Liver (tissue), 8 donors: ENCODE measurements at regions not wholly inside any gene's neighbourhood (a gene's known extent, or its start where the extent isn't known, plus 50 kb on each side); places are given as distances from the start of the nearest gene placed in this dataset.

Source experiments
- DNase-seq: peaks from one replicate; pipeline ENCODE4 v3.0.0-alpha.2; 2017; ENCODE audit warnings: low spot score
- H3K27ac ChIP-seq, 2 donors: one replicate each; pipeline ENCODE4 v1.7.0; 2013; ENCODE audit warnings: inconsistent platforms in 2 of 2, low read length in 2 of 2, control low read depth in 1 of 2, low read depth in 1 of 2, mild to moderate bottlenecking in 1 of 2
- H3K27me3 ChIP-seq, 4 donors: one replicate each; pipeline versions ENCODE4 v1.6.1 to v1.7.0; 2013; ENCODE audit warnings: low read length in 3 of 4, inconsistent platforms in 1 of 4, mild to moderate bottlenecking in 1 of 4, moderate library complexity in 1 of 4; ENCODE audit not compliant: control insufficient read depth in 4 of 4, insufficient read depth in 4 of 4
- H3K36me3 ChIP-seq, 4 donors: one replicate each; pipeline versions ENCODE4 v1.6.1 to v1.7.0; 2013; ENCODE audit warnings: low read length in 3 of 4, mild to moderate bottlenecking in 3 of 4, low read depth in 1 of 4, moderate library complexity in 1 of 4; ENCODE audit not compliant: control insufficient read depth in 4 of 4, insufficient read depth in 3 of 4
- H3K4me1 ChIP-seq, 4 donors: one replicate each; pipeline versions ENCODE4 v1.6.1 to v1.7.0; 2013; ENCODE audit warnings: low read length in 3 of 4, mild to moderate bottlenecking in 3 of 4, moderate library complexity in 1 of 4; ENCODE audit not compliant: control insufficient read depth in 4 of 4, insufficient read depth in 4 of 4
- H3K4me3 ChIP-seq, 3 donors: one replicate each; pipeline versions ENCODE4 v1.6.1 to v1.7.0; 2013; ENCODE audit warnings: low read length in 3 of 3, control low read depth in 1 of 3, low read depth in 1 of 3, mild to moderate bottlenecking in 1 of 3
- H3K9ac ChIP-seq, 2 donors: one replicate each; pipeline ENCODE4 v1.7.0; 2013; ENCODE audit warnings: low read length in 2 of 2, mild to moderate bottlenecking in 2 of 2, moderate library complexity in 2 of 2, control low read depth in 1 of 2, low read depth in 1 of 2
- H3K9me3 ChIP-seq, 4 donors: one replicate each; pipeline versions ENCODE4 v1.6.1 to v1.7.0; 2013; ENCODE audit warnings: low read length in 3 of 4; ENCODE audit not compliant: control insufficient read depth in 4 of 4
- EGR1 ChIP-seq, 2 donors: IDR thresholded peaks; 2 replicates each; pipeline ENCODE4 v1.6.1; 2016 to 2018; ENCODE audit warnings: antibody characterized with exemption in 2 of 2, low read depth in 2 of 2
- FOXA1 ChIP-seq: IDR thresholded peaks from 2 replicates; pipeline ENCODE4 v1.6.1; 2016; ENCODE audit warnings: antibody characterized with exemption
- FOXA2 ChIP-seq: IDR thresholded peaks from 2 replicates; pipeline ENCODE4 v1.6.1; 2016; ENCODE audit warnings: antibody characterized with exemption
- GABPA ChIP-seq, 2 donors: IDR thresholded peaks in 1 of 2; conservative IDR thresholded peaks in 1 of 2; 2 replicates each; pipeline ENCODE4 v1.6.1; 2016; ENCODE audit warnings: antibody characterized with exemption in 2 of 2, mild to moderate bottlenecking in 1 of 2, moderate library complexity in 1 of 2
- HNF4A ChIP-seq, 2 donors: conservative IDR thresholded peaks; 2 replicates each; pipeline ENCODE4 v1.6.1; 2016; ENCODE audit warnings: antibody characterized with exemption in 2 of 2, mild to moderate bottlenecking in 2 of 2
- HNF4G ChIP-seq: IDR thresholded peaks from 2 replicates; pipeline ENCODE4 v1.6.1; 2016; ENCODE audit warnings: antibody characterized with exemption
- JUND ChIP-seq, 2 donors: IDR thresholded peaks; 2 replicates each; pipeline ENCODE4 v1.6.1; 2016; ENCODE audit warnings: antibody characterized with exemption in 2 of 2
- NR2F2 ChIP-seq: IDR thresholded peaks from 2 replicates; pipeline ENCODE4 v1.6.1; 2016; ENCODE audit warnings: antibody characterized with exemption
- RAD21 ChIP-seq, 2 donors: IDR thresholded peaks; 2 replicates each; pipeline ENCODE4 v1.6.1; 2016; ENCODE audit warnings: antibody characterized with exemption in 2 of 2, mild to moderate bottlenecking in 2 of 2
- RXRA ChIP-seq, 2 donors: IDR thresholded peaks; 2 replicates each; pipeline ENCODE4 v1.6.1; 2017 to 2018; ENCODE audit warnings: antibody characterized with exemption in 2 of 2, mild to moderate bottlenecking in 1 of 2
- TAF1 ChIP-seq: conservative IDR thresholded peaks from 2 replicates; pipeline ENCODE4 v1.6.1; 2016; ENCODE audit warnings: antibody characterized with exemption, mild to moderate bottlenecking
- YY1 ChIP-seq: IDR thresholded peaks from 2 replicates; pipeline ENCODE4 v1.6.1; 2016; ENCODE audit warnings: antibody characterized with exemption, mild to moderate bottlenecking
- WGBS: extraction: QIAGEN DNeasy Blood & Tissue Kit; methylation state at CpG from one replicate; pipeline ENCODE4 v1.1.7; 2013; 5-methylcytosine and 5-hydroxymethylcytosine counted together
- TF ChIP-seq, protein P1 (sequence below): IDR thresholded peaks from 2 replicates; pipeline ENCODE4 v1.6.1; 2016; ENCODE audit warnings: antibody characterized with exemption
- TF ChIP-seq, protein P2 (sequence below): IDR thresholded peaks from 2 replicates; pipeline ENCODE4 v1.6.1; 2016; ENCODE audit warnings: antibody characterized with exemption
- TF ChIP-seq, protein P3 (sequence below): IDR thresholded peaks from 2 replicates; pipeline ENCODE4 v1.6.1; 2016; ENCODE audit warnings: antibody characterized with exemption
- TF ChIP-seq, protein P4 (sequence below): fragments of 150-350 bp; IDR thresholded peaks from 2 replicates; pipeline ENCODE4 v1.5.1; 2017; ENCODE audit warnings: improper control_type of control experiment, low read depth, low read length; ENCODE audit not compliant: missing input control
- TF ChIP-seq, protein P5 (sequence below): IDR thresholded peaks from 2 replicates; pipeline ENCODE4 v1.6.1; 2016; ENCODE audit warnings: antibody characterized with exemption, mild to moderate bottlenecking
- donor health status: healthy.
- donor health status: healthy.
- donor health status: healthy.
- donor health status: healthy.
- donor health status: healthy.

DNA sequence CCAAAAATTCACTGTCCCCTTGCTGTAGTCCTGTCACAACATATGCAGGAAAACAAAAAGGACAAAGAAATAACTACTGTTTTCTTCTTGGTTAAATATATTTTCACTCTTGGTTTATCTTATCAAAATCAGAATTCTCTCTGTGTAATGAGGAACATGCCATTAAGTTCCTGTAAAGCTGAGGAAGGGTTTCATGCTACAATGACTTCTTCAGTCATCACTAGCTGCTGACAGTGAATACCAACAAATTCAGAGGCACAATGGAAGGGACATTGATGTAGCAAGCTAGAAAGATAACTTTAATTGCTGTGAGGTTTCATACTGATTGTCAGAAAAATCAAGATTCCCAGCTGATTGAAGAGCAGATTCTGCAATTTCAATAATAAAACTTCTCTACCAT is 782.9 kb upstream of the HTR2C start (continued):
- TF ChIP-seq GABPA (IDR thresholded peaks at IDR 0.05 in 1 of 2, conservative IDR thresholded peaks at IDR 0.05 in 1 of 2) (no peak), HNF4A (conservative IDR thresholded peaks at IDR 0.05) (no peak), FOXA2 (no peak), RXRA (IDR thresholded peaks at IDR 0.05) (no peak), YY1 (no peak), HNF4G (no peak)
- TF ChIP-seq, protein P1, sequence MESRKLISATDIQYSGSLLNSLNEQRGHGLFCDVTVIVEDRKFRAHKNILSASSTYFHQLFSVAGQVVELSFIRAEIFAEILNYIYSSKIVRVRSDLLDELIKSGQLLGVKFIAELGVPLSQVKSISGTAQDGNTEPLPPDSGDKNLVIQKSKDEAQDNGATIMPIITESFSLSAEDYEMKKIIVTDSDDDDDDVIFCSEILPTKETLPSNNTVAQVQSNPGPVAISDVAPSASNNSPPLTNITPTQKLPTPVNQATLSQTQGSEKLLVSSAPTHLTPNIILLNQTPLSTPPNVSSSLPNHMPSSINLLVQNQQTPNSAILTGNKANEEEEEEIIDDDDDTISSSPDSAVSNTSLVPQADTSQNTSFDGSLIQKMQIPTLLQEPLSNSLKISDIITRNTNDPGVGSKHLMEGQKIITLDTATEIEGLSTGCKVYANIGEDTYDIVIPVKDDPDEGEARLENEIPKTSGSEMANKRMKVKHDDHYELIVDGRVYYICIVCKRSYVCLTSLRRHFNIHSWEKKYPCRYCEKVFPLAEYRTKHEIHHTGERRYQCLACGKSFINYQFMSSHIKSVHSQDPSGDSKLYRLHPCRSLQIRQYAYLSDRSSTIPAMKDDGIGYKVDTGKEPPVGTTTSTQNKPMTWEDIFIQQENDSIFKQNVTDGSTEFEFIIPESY = no peak

DNA sequence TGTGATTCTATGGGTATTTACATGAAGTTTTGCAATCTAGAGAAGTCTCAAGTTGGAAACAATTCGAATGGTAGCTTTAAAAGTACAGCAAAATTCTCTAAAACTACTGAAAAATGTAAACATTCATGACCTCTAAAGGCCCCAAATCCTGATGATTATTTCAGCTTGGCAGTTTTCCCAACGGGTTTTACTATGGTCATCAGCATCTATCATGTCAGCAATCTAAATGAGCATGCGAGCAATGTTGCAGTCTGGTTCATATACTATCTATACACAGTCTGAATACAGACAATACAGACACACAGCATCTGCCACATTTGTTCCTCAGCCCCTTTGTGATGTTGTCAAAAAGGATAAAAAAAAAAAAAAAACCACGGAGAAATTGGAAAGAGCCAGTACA is 790.3 kb upstream of the HTR2C start:
- H3K27me3 ChIP-seq = no peaks in the 10 kb centered on the region
- no peak overlapping the region for H3K27ac ChIP-seq
- H3K9me3 ChIP-seq = no peaks in the 10 kb centered on the region
- no peak overlapping the region for H3K9ac ChIP-seq
- H3K36me3 ChIP-seq = no peaks in the 10 kb centered on the region
- H3K4me3 ChIP-seq = no peak overlapping the region
- no peak for TF ChIP-seq JUND (IDR thresholded peaks at IDR 0.05)
- no peak for TF ChIP-seq TAF1
- TF ChIP-seq, protein P2, sequence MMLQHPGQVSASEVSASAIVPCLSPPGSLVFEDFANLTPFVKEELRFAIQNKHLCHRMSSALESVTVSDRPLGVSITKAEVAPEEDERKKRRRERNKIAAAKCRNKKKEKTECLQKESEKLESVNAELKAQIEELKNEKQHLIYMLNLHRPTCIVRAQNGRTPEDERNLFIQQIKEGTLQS = no peak
- TF ChIP-seq, protein P3, sequence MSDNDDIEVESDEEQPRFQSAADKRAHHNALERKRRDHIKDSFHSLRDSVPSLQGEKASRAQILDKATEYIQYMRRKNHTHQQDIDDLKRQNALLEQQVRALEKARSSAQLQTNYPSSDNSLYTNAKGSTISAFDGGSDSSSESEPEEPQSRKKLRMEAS = no peak
- TF ChIP-seq EGR1 (IDR thresholded peaks at IDR 0.05; ENCODE audit: low read depth in 2 of 2) = no peak
- TF ChIP-seq RAD21 (IDR thresholded peaks at IDR 0.05) = no peak
- TF ChIP-seq FOXA1 = no peak
- TF ChIP-seq HNF4G = no peak
- no peak for TF ChIP-seq RXRA (IDR thresholded peaks at IDR 0.05)
- no peak for TF ChIP-seq YY1
- no peak for TF ChIP-seq GABPA (IDR thresholded peaks at IDR 0.05 in 1 of 2, conservative IDR thresholded peaks at IDR 0.05 in 1 of 2)
- TF ChIP-seq, protein P1 = no peak
- no peaks in the 10 kb centered on the region for H3K4me1 ChIP-seq
- WGBS = 60% methylated on average over 4 of the region's 4 CpGs
- no peak for DNase-seq

DNA sequence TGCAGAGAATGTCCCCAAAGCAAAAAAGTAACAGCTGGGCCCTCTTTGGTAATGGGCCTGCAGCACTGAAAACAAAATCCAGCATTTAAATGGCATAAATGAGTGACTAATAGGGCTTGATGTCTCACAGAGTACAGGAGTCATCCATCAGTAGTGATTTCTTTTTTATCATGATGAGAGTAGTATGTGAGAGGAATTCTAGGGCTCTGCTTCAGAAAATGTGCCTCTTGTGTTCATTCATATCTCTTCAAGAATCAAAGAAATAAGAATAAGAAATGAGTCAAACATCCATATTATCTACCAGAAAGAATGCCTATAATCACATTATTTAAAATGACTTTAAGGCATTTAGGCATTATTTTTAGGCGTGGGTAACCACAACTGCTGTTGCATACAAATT is 792.9 kb upstream of the HTR2C start:
- no peak overlapping the region for H3K9ac ChIP-seq
- H3K4me3 ChIP-seq = no peak overlapping the region
- TF ChIP-seq, protein P1 = no peak
- no peak for TF ChIP-seq GABPA (IDR thresholded peaks at IDR 0.05 in 1 of 2, conservative IDR thresholded peaks at IDR 0.05 in 1 of 2)
- no peak for TF ChIP-seq RAD21 (IDR thresholded peaks at IDR 0.05)
- no peak for TF ChIP-seq FOXA1
- TF ChIP-seq HNF4G = no peak
- TF ChIP-seq EGR1 (IDR thresholded peaks at IDR 0.05; ENCODE audit: low read depth in 2 of 2) = no peak
- TF ChIP-seq JUND (IDR thresholded peaks at IDR 0.05) = no peak
- no peak for TF ChIP-seq RXRA (IDR thresholded peaks at IDR 0.05)
- TF ChIP-seq, protein P4, sequence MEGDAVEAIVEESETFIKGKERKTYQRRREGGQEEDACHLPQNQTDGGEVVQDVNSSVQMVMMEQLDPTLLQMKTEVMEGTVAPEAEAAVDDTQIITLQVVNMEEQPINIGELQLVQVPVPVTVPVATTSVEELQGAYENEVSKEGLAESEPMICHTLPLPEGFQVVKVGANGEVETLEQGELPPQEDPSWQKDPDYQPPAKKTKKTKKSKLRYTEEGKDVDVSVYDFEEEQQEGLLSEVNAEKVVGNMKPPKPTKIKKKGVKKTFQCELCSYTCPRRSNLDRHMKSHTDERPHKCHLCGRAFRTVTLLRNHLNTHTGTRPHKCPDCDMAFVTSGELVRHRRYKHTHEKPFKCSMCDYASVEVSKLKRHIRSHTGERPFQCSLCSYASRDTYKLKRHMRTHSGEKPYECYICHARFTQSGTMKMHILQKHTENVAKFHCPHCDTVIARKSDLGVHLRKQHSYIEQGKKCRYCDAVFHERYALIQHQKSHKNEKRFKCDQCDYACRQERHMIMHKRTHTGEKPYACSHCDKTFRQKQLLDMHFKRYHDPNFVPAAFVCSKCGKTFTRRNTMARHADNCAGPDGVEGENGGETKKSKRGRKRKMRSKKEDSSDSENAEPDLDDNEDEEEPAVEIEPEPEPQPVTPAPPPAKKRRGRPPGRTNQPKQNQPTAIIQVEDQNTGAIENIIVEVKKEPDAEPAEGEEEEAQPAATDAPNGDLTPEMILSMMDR = no peak
- TF ChIP-seq, protein P5, sequence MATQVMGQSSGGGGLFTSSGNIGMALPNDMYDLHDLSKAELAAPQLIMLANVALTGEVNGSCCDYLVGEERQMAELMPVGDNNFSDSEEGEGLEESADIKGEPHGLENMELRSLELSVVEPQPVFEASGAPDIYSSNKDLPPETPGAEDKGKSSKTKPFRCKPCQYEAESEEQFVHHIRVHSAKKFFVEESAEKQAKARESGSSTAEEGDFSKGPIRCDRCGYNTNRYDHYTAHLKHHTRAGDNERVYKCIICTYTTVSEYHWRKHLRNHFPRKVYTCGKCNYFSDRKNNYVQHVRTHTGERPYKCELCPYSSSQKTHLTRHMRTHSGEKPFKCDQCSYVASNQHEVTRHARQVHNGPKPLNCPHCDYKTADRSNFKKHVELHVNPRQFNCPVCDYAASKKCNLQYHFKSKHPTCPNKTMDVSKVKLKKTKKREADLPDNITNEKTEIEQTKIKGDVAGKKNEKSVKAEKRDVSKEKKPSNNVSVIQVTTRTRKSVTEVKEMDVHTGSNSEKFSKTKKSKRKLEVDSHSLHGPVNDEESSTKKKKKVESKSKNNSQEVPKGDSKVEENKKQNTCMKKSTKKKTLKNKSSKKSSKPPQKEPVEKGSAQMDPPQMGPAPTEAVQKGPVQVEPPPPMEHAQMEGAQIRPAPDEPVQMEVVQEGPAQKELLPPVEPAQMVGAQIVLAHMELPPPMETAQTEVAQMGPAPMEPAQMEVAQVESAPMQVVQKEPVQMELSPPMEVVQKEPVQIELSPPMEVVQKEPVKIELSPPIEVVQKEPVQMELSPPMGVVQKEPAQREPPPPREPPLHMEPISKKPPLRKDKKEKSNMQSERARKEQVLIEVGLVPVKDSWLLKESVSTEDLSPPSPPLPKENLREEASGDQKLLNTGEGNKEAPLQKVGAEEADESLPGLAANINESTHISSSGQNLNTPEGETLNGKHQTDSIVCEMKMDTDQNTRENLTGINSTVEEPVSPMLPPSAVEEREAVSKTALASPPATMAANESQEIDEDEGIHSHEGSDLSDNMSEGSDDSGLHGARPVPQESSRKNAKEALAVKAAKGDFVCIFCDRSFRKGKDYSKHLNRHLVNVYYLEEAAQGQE = no peak
- TF ChIP-seq NR2F2 = no peak
- TF ChIP-seq FOXA2 = no peak
- TF ChIP-seq HNF4A (conservative IDR thresholded peaks at IDR 0.05) = no peak
- TF ChIP-seq YY1 = no peak
- no peaks in the 10 kb centered on the region for H3K4me1 ChIP-seq
- H3K27ac ChIP-seq = no peak overlapping the region
- WGBS = 71% methylated on average over 1 of the region's 1 CpG
- H3K27me3 ChIP-seq = no peaks in the 10 kb centered on the region
- DNase-seq = no peak
- H3K36me3 ChIP-seq = no peaks in the 10 kb centered on the region
- no peaks in the 10 kb centered on the region for H3K9me3 ChIP-seq
